ENCODE measurements at regions not wholly inside any gene's neighbourhood (a gene's known extent, or its start where the extent isn't known, plus 50 kb on each side); places are given as distances from the start of the nearest gene placed in this dataset.

GRCh38 chr4:79255793-79256192 lies 70.1 kb downstream of the NAA11 start:
- H3K27me3 Mint-ChIP-seq (ENCODE audit: unreplicated experiment) = no peaks in the 10 kb centered on the region
- H3K9me3 Mint-ChIP-seq (ENCODE audit: low read depth, unreplicated experiment) = no peaks in the 10 kb centered on the region
- no peaks in the 10 kb centered on the region for H3K36me3 Mint-ChIP-seq (ENCODE audit: insufficient read depth, unreplicated experiment)
- no peak overlapping the region for H3K27ac Mint-ChIP-seq (ENCODE audit: unreplicated experiment)
- DNase-seq = no peak
- H3K4me1 Mint-ChIP-seq (ENCODE audit: low read depth, unreplicated experiment) = no peaks in the 10 kb centered on the region
- no TSS peak for BruUV-seq (replicated peaks)
- CTCF ChIA-PET = no interaction called here
- intact Hi-C loops (cut with micrococcal nuclease; ENCODE audit: unreplicated experiment) = no loop called here
- H3K4me3 Mint-ChIP-seq (ENCODE audit: low read depth, unreplicated experiment) = no peak overlapping the region
- TF ChIP-seq, protein P1, sequence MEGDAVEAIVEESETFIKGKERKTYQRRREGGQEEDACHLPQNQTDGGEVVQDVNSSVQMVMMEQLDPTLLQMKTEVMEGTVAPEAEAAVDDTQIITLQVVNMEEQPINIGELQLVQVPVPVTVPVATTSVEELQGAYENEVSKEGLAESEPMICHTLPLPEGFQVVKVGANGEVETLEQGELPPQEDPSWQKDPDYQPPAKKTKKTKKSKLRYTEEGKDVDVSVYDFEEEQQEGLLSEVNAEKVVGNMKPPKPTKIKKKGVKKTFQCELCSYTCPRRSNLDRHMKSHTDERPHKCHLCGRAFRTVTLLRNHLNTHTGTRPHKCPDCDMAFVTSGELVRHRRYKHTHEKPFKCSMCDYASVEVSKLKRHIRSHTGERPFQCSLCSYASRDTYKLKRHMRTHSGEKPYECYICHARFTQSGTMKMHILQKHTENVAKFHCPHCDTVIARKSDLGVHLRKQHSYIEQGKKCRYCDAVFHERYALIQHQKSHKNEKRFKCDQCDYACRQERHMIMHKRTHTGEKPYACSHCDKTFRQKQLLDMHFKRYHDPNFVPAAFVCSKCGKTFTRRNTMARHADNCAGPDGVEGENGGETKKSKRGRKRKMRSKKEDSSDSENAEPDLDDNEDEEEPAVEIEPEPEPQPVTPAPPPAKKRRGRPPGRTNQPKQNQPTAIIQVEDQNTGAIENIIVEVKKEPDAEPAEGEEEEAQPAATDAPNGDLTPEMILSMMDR (IDR thresholded peaks at IDR 0.05; ENCODE audit: unreplicated experiment) = no peak

- no peak for DNase-seq
- Mint-ChIP-seq H3K4me1 (ENCODE audit: low read depth, unreplicated experiment) (no peaks in the 10 kb centered on the region), H3K36me3 (ENCODE audit: insufficient read depth, unreplicated experiment) (no peaks in the 10 kb centered on the region), H3K4me3 (ENCODE audit: low read depth, unreplicated experiment) (no peak overlapping the region), H3K27ac (ENCODE audit: unreplicated experiment) (no peak overlapping the region), H3K27me3 (ENCODE audit: unreplicated experiment) (no peaks in the 10 kb centered on the region), H3K9me3 (ENCODE audit: low read depth, unreplicated experiment) (no peaks in the 10 kb centered on the region)
- intact Hi-C loops (cut with micrococcal nuclease; ENCODE audit: unreplicated experiment) = no loop called here
- CTCF ChIA-PET = interaction anchor here (0.6 kb wide), 2 partner anchors 215 to 880 kb away, joined by 3 to 5 read pairs; no protein-coding TSS in a partner anchor
- BruUV-seq (replicated peaks) = no TSS peak
- TF ChIP-seq, protein P1 (IDR thresholded peaks at IDR 0.05; ENCODE audit: unreplicated experiment) = no peak
These were observed 71.9 kb downstream of the NAA11 start for GRCh38 chr4:79253924-79254323.

- intact Hi-C loops (cut with micrococcal nuclease; ENCODE audit: unreplicated experiment) = no loop called here
- DNase-seq = no peak
- CTCF ChIA-PET = no interaction called here
- Mint-ChIP-seq H3K36me3 (ENCODE audit: insufficient read depth, unreplicated experiment) (no peaks in the 10 kb centered on the region), H3K4me1 (ENCODE audit: low read depth, unreplicated experiment) (no peaks in the 10 kb centered on the region), H3K27ac (ENCODE audit: unreplicated experiment) (no peak overlapping the region), H3K4me3 (ENCODE audit: low read depth, unreplicated experiment) (no peak overlapping the region), H3K9me3 (ENCODE audit: low read depth, unreplicated experiment) (no peaks in the 10 kb centered on the region), H3K27me3 (ENCODE audit: unreplicated experiment) (no peaks in the 10 kb centered on the region)
- no TSS peak for BruUV-seq (replicated peaks)
- TF ChIP-seq, protein P1 (IDR thresholded peaks at IDR 0.05; ENCODE audit: unreplicated experiment) = no peak
These were observed 72.7 kb downstream of the NAA11 start for GRCh38 chr4:79253168-79253567.

DNA sequence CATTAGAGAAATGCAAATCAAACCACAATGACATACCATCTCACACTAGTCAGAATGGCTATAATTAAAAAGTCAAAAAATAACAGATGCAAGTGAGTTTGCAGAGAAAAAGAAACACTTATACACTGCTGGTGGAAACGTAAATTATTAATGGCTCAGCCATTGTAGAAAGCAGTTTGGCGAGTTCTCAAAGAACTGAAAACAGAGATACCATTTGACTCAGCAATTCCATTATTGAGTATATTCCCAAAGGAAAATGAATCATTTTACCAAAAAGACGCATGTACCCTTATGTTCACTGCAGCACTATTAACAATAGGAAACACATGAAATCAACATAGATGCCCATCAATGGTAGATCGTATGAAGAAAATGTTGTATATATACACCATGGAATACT lies 75.0 kb downstream of the NAA11 start:
- no peak for DNase-seq
- CTCF ChIA-PET = no interaction called here
- H3K9me3 Mint-ChIP-seq (ENCODE audit: low read depth, unreplicated experiment) = no peaks in the 10 kb centered on the region
- no peak overlapping the region for H3K27ac Mint-ChIP-seq (ENCODE audit: unreplicated experiment)
- TF ChIP-seq, protein P1 (IDR thresholded peaks at IDR 0.05; ENCODE audit: unreplicated experiment) = no peak
- no TSS peak for BruUV-seq (replicated peaks)
- H3K27me3 Mint-ChIP-seq (ENCODE audit: unreplicated experiment) = no peaks in the 10 kb centered on the region
- H3K36me3 Mint-ChIP-seq (ENCODE audit: insufficient read depth, unreplicated experiment) = no peaks in the 10 kb centered on the region
- no peaks in the 10 kb centered on the region for H3K4me1 Mint-ChIP-seq (ENCODE audit: low read depth, unreplicated experiment)
- no peak overlapping the region for H3K4me3 Mint-ChIP-seq (ENCODE audit: low read depth, unreplicated experiment)
- intact Hi-C loops (cut with micrococcal nuclease; ENCODE audit: unreplicated experiment) = no loop called here

Measured in Calu3 (cell line).